Activated CD4-positive, alpha-beta T cell treated with anti-CD3 and anti-CD28 coated beads for 4 hours (primary cell): ENCODE measurements at regions not wholly inside any gene's neighbourhood (a gene's known extent, or its start where the extent isn't known, plus 50 kb on each side); places are given as distances from the start of the nearest gene placed in this dataset.

ENCODE experiments used
- DNase-seq, 2 donors: peaks; one replicate each; pipeline ENCODE4 v3.0.0-alpha.2; 2020

GRCh38 chrX:98380556-98380955 is 1496.8 kb downstream of the RPA4 start:
- DNase-seq: no peak

DNA sequence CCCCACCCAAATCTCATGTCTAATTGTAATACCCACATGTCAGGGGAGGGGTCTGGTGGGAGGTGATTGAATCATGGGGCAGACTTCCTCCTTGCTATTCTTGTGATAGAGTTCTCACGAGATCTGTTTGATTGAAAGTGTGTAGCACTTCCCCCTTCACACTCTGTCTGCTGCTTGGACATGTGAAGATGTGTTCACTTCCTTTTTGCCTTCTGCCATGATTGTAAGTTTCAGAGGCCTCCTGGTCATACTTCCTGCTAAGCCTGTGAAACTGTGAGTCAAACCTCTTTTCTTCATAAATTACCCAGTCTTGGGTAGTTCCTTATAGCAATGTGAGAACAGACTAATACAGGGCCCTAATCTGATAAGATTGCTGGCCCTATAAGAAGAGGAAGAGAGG is 1514.8 kb downstream of the RPA4 start:
- DNase-seq: no peak

GRCh38 chrX:98405376-98405775 is 1521.7 kb downstream of the RPA4 start:
- DNase-seq: no peak

- no peak for DNase-seq
Observed at GRCh38 chrX:98407584-98407983, 1523.9 kb downstream of the RPA4 start.

DNA sequence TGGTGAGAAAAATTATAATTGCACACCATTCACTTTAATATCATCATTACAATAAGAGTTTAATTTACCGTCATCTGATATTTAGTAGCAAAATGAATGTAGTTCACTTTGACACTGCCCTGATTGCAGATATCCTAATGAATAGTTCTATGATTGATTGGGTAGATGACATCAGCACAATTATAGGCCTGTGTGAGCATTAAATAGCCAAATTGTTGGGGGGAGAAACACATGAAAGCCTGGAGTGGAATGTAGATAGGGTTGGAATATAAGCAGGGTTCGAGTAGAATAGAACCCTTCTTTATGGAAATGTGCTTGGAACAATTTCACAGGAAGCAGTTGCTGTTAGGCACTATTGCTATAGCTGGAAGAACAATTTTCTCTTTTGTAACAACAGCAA is 1526.2 kb downstream of the RPA4 start:
- DNase-seq: no peak

DNA sequence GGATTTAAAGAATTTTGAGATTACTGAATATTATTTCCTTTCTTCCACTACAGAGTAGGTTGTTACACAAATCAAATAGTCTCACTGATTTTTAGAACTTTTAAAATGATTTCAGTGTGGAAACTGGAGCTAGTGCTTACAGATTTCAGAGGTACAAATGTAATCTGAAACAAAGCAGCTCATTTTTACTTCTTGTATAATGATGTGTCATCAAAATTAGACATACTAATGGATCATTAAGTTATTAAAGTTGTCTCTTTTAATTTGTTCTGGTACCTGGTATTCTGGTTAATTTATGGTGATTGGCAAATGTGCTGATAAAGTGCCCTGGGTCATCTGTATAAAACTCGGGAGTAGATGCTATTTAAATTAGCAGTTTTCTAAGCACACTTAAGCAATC is 1528.3 kb downstream of the RPA4 start:
- DNase-seq: no peak

GRCh38 chrX:98422536-98422935 is 1538.8 kb downstream of the RPA4 start:
- no peak for DNase-seq

DNA sequence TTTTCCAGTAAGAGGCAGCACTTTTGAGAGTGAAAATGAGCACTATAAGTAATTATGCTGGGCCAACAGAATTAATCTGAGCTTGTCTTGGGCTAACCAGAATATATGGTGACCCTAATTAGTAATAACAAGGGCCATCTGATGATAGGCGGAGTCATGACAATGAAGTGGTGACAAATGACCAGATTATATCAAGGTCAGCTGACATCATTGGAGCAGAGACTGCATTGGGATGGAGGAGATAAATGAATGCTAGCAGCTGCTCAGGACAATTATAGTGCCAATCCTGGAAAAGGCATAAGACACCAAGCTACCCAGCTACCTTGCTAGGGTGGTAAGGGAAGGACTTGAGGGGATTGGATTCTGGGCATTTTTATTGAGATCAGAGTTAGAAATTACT is 1548.7 kb downstream of the RPA4 start:
- no peak for DNase-seq

DNA sequence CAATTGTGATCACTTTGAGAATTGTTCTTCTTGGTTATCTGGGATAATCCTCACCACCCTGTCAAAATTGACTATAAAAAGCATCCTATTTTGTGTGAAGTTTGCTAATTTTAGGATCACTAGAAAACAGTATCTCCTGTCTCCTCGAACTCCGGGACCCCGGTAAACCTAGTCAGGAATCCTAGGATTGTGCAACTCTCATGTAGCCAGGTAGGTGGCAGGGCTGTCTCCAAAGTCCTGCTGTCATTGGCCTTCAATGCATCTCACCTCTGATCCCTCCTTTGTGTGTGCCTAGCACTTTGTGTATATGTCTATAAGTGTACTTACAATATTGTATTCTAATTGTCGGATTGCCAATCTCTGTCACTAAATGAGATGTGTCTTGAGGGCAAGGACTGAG is 1564.8 kb downstream of the RPA4 start:
- DNase-seq: no peak

GRCh38 chrX:98452456-98452855 is 1568.7 kb downstream of the RPA4 start:
- no peak for DNase-seq

- no peak for DNase-seq
Observed at GRCh38 chrX:98459669-98460068, 1576.0 kb downstream of the RPA4 start.

DNA sequence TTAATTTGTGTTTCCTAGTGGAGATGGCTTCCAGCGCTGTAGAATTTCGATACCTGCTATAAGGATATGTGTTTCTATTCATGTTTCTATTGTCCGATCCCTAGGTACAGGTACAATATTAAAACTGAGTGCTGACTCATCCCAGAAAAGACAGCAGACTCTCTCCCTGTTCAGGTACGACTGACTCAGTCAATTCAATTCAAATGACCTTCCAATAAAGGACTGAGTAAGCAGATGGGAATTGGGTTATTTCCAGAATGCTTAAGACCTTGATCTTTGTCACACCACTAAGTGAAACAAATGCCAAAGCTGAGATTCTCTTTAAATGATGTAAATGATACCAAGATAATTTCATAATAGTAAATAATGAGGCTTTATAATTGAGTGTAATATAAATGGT is 1596.9 kb downstream of the RPA4 start:
- DNase-seq: no peak

- no peak for DNase-seq
Observed at GRCh38 chrX:98481636-98482035, 1597.9 kb downstream of the RPA4 start.

GRCh38 chrX:98490670-98491069 is 1607.0 kb downstream of the RPA4 start:
- no peak for DNase-seq

- DNase-seq: no peak
Observed at GRCh38 chrX:98501426-98501825, 1617.7 kb downstream of the RPA4 start.

DNA sequence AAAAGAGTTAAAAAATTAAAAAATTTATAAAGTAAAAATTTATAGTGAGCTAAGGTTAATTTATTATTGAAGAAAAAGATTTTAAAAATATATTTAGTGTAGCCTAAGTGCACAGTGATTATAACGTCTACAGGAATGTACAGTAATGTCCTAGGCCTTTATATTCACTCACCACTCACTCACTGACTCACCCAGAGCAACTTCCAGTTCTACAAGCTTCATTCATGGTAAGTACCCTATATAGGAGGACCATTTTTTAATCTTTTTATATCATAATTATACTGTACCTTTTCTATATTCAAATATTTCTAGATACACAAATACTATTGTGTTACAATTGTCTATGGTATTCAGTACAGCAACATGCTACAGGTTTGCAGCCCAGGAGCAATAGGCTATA is 1623.2 kb downstream of the RPA4 start:
- no peak for DNase-seq

DNA sequence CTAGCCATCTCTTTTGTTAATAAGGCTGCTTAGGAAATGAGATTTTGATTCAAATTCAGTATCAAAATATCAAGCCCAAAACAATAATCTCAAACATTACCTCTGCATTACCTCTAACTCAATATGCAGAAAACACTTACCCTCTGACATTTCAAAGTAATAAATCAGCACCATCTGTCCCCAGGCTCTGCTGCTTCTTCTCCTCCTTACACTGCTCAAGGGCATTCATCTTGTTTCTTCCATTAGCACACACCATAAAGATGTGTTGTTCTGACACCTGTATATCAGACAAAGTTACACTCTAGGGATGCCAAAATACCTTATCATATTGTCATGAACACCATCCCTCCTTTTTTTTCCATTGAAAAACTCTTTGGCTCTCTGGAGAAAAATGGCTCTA is 1630.3 kb downstream of the RPA4 start:
- DNase-seq: no peak

GRCh38 chrX:98516120-98516519 is 1632.4 kb downstream of the RPA4 start:
- DNase-seq: no peak

- DNase-seq: no peak
Observed at GRCh38 chrX:98523026-98523425, 1639.3 kb downstream of the RPA4 start.

DNA sequence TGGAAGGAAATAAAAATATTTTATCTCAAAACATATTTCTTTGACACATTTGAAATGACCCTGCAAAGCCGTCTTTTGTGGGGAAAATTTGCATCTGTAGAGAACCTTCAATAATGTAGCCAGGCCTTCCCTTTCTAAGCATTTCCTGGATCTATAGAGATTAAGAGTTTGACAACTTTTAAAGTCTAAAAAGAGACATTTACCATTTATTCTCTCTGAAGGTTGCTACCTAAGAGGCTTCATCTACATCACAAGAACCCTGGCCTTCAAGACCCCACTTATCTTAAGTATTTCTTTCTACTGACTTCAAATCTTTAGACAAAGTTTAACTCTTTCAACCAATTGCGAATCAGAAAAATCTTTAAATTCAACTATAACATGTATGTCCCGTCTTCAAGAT is 1639.8 kb downstream of the RPA4 start:
- no peak for DNase-seq

GRCh38 chrX:98548519-98548918 is 1664.8 kb downstream of the RPA4 start:
- DNase-seq: no peak

GRCh38 chrX:98568795-98569194 is 1685.1 kb downstream of the RPA4 start:
- no peak for DNase-seq

GRCh38 chrX:98605941-98606340 is 1722.2 kb downstream of the RPA4 start:
- no peak for DNase-seq

DNA sequence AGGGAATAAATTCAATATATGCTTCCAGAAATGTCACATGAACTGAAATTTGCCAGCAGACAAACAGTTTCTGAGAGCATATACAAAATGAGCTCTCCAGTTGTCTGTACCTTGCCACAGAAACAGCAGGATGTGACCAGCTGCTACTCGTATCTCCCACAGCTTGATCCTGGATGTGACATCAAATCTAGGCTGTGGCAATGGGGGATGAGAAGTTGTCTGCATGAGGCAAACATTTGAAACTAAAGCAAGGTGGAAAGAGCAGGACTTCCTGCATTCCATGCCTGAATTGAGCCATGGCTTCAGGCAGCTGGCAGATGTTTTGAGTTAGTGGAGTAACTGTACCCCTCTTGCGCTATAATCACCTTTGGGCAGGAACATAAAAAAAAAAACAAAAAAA is 1724.0 kb downstream of the RPA4 start:
- DNase-seq: no peak

DNA sequence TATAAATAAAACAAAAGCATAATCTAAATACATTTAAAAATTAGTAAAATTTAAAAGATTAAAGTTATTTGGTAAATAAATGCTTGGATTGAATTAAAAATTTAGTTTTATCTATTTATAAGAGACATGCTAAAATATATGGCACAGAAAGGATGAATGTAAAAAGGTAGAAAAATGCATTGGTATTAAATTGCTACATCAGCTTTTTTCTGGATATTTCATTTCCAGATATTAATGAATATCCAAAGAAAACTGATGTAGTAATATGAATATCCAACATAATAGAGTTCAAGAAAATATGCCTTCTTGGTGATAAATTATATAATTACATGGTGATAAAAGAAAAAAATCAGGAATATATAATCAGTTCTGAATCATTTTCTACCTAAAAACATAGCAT is 1743.9 kb downstream of the RPA4 start:
- no peak for DNase-seq

DNA sequence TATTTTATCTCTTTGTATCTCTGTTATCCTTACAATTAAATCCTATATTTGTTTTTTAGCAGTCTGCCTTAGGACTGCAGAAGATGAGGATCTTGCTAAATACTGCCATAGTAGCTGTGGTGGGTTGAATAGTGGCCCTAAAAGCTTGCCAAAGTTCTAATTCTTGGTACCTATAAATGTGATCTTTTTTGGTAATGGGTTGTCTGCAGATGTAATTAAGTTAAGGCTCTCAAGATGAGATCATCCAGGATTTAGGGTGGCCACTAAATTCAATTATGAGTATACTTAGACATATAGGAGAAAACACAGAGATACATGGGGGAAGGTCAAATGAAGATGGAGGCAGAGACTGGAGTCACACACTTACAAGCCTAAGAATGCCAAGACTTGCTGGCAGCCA is 1753.7 kb downstream of the RPA4 start:
- DNase-seq: no peak
